GM21423 (cell line): ENCODE measurements at regions not wholly inside any gene's neighbourhood (a gene's known extent, or its start where the extent isn't known, plus 50 kb on each side); places are given as distances from the start of the nearest gene placed in this dataset.
"Not testable (repeated sequence)": the region's sequence is repeated elsewhere in the genome, so short reads cannot be mapped to it uniquely, and the experiment has no call there.

Experiments
- ATAC-seq: cut with Tn5 transposase; IDR thresholded peaks from one replicate; pipeline ENCODE4 v1.9.1; 2021; ENCODE audit warnings: mild to moderate bottlenecking, moderate library complexity; ENCODE audit not compliant: unreplicated experiment

GRCh38 chr5:120083851-120084542 lies 380.1 kb upstream of the PRR16 start:
- no peak for ATAC-seq

GRCh38 chr5:120084543-120084870 lies 379.6 kb upstream of the PRR16 start:
- ATAC-seq: no peak

GRCh38 chr5:120086081-120086480 lies 378.0 kb upstream of the PRR16 start:
- ATAC-seq: no peak

- ATAC-seq: no peak
Measured at GRCh38 chr5:120088412-120088811, 375.7 kb upstream of the PRR16 start.

- ATAC-seq: no peak
Measured at GRCh38 chr5:120088836-120089235, 375.3 kb upstream of the PRR16 start.

GRCh38 chr5:120091376-120091948 lies 372.6 kb upstream of the PRR16 start:
- no peak for ATAC-seq

- ATAC-seq: no peak
Measured at GRCh38 chr5:120092649-120093048, 371.5 kb upstream of the PRR16 start.

GRCh38 chr5:120093178-120093577 lies 370.9 kb upstream of the PRR16 start:
- ATAC-seq: no peak

- peak; percentile 55 for ATAC-seq
Measured at GRCh38 chr5:120096413-120096812, 367.7 kb upstream of the PRR16 start.

- ATAC-seq: no peak
Measured at GRCh38 chr5:120098426-120098825, 365.7 kb upstream of the PRR16 start.

GRCh38 chr5:120098902-120099535 lies 365.1 kb upstream of the PRR16 start:
- ATAC-seq: no peak

- no peak for ATAC-seq
Measured at GRCh38 chr5:120101771-120102170, 362.3 kb upstream of the PRR16 start.

GRCh38 chr5:120103495-120103894 lies 360.6 kb upstream of the PRR16 start:
- ATAC-seq: no peak

GRCh38 chr5:120106912-120107525 lies 357.1 kb upstream of the PRR16 start:
- no peak for ATAC-seq

- no peak for ATAC-seq
Measured at GRCh38 chr5:120108586-120109248, 355.4 kb upstream of the PRR16 start.

- no peak for ATAC-seq
Measured at GRCh38 chr5:120122703-120123102, 341.4 kb upstream of the PRR16 start.

GRCh38 chr5:120124031-120124430 lies 340.1 kb upstream of the PRR16 start:
- ATAC-seq: no peak

GRCh38 chr5:120124961-120125360 lies 339.1 kb upstream of the PRR16 start:
- no peak for ATAC-seq

- not testable (repeated sequence) for ATAC-seq
Measured at GRCh38 chr5:120132347-120132746, 331.8 kb upstream of the PRR16 start.

- ATAC-seq: no peak
Measured at GRCh38 chr5:120134944-120135343, 329.2 kb upstream of the PRR16 start.

GRCh38 chr5:120137582-120137981 lies 326.5 kb upstream of the PRR16 start:
- ATAC-seq: no peak

GRCh38 chr5:120139039-120139438 lies 325.1 kb upstream of the PRR16 start:
- no peak for ATAC-seq
